HG03175 (cell line): ENCODE measurements at regions not wholly inside any gene's neighbourhood (a gene's known extent, or its start where the extent isn't known, plus 50 kb on each side); places are given as distances from the start of the nearest gene placed in this dataset.

ENCODE experiments used
- ATAC-seq: cut with Tn5 transposase; IDR thresholded peaks from one replicate; pipeline ENCODE4 v1.9.1; 2021; ENCODE audit warnings: mild to moderate bottlenecking, moderate library complexity; ENCODE audit not compliant: unreplicated experiment

GRCh38 chr11:27907530-27907929, 200.4 kb downstream of the KIF18A start:
- no peak for ATAC-seq

- ATAC-seq: no peak
Observed at GRCh38 chr11:27907091-27907490, 200.9 kb downstream of the KIF18A start.

GRCh38 chr11:27904358-27905055, 203.4 kb downstream of the KIF18A start:
- ATAC-seq: no peak

- ATAC-seq: no peak
Observed at GRCh38 chr11:27902981-27903624, 202.8 kb upstream of the BDNF start.

- no peak for ATAC-seq
Observed at GRCh38 chr11:27898166-27898565, 197.9 kb upstream of the BDNF start.

GRCh38 chr11:27896096-27896495, 195.8 kb upstream of the BDNF start:
- no peak for ATAC-seq

GRCh38 chr11:27894552-27894951, 194.3 kb upstream of the BDNF start:
- ATAC-seq: peak; percentile 60

- ATAC-seq: no peak
Observed at GRCh38 chr11:27886857-27887256, 186.6 kb upstream of the BDNF start.

- ATAC-seq: peak; percentile 50
Observed at GRCh38 chr11:27882066-27882697, 181.9 kb upstream of the BDNF start.

GRCh38 chr11:27875831-27876775, 175.8 kb upstream of the BDNF start:
- no peak for ATAC-seq

- ATAC-seq: no peak
Observed at GRCh38 chr11:27874998-27875830, 175.0 kb upstream of the BDNF start.

GRCh38 chr11:27873664-27874063, 173.4 kb upstream of the BDNF start:
- no peak for ATAC-seq

- no peak for ATAC-seq
Observed at GRCh38 chr11:27871056-27871455, 170.8 kb upstream of the BDNF start.

- ATAC-seq: no peak
Observed at GRCh38 chr11:27869701-27870100, 169.4 kb upstream of the BDNF start.

GRCh38 chr11:27868709-27869108, 168.5 kb upstream of the BDNF start:
- no peak for ATAC-seq

GRCh38 chr11:27868226-27868625, 168.0 kb upstream of the BDNF start:
- ATAC-seq: no peak

GRCh38 chr11:27865105-27865504, 164.8 kb upstream of the BDNF start:
- ATAC-seq: no peak

GRCh38 chr11:27864611-27865010, 164.4 kb upstream of the BDNF start:
- no peak for ATAC-seq

GRCh38 chr11:27864091-27864491, 163.8 kb upstream of the BDNF start:
- ATAC-seq: no peak

- ATAC-seq: no peak
Observed at GRCh38 chr11:27863637-27864036, 163.4 kb upstream of the BDNF start.
